Psoas muscle (tissue), 7 donors: ENCODE measurements at regions not wholly inside any gene's neighbourhood (a gene's known extent, or its start where the extent isn't known, plus 50 kb on each side); places are given as distances from the start of the nearest gene placed in this dataset.
A peak's percentile ranks its signal among the peaks of the same experiment; 100 is the strongest.

Experiments used
- ATAC-seq, 4 donors: fragments of 200-7000 bp; cut with Tn5 transposase; one replicate each; pipeline ENCODE4 v1.9.1; 2020; ENCODE audit warnings: moderate library complexity in 3 of 4, mild to moderate bottlenecking in 2 of 4
- DNase-seq, 2 donors: peaks; one replicate each; pipeline ENCODE4 v3.0.0-alpha.2; 2020
- H3K27ac ChIP-seq: fragments of 200-600 bp; one replicate; pipeline ENCODE4 v1.8.0; 2022
- H3K27me3 ChIP-seq, 3 donors: fragments of 200-600 bp in 1 of 3; one replicate each; pipeline versions ENCODE4 v1.6.1 to v1.8.0; 2013 to 2022; ENCODE audit warnings: low read length in 2 of 3, mild to moderate bottlenecking in 2 of 3, moderate library complexity in 1 of 3; ENCODE audit not compliant: insufficient read depth in 3 of 3
- H3K36me3 ChIP-seq, 2 donors: fragments of 200-600 bp in 1 of 2; one replicate each; pipeline versions ENCODE4 v1.6.1 to v1.8.0; 2013 to 2022; ENCODE audit warnings: low read depth in 1 of 2, mild to moderate bottlenecking in 1 of 2, moderate library complexity in 1 of 2; ENCODE audit not compliant: insufficient read depth in 1 of 2
- H3K4me1 ChIP-seq: fragments of 200-600 bp; one replicate; pipeline ENCODE4 v1.8.0; 2022
- H3K4me3 ChIP-seq: fragments of 200-600 bp; one replicate; pipeline ENCODE4 v1.8.0; 2022; ENCODE audit warnings: mild to moderate bottlenecking
- H3K9me3 ChIP-seq: fragments of 200-600 bp; one replicate; pipeline ENCODE4 v1.8.0; 2022
- CTCF ChIP-seq: fragments of 200-600 bp; IDR thresholded peaks from one replicate; pipeline ENCODE4 v1.8.0; 2022; ENCODE audit warnings: antibody characterized with exemption
- WGBS, 3 donors: extraction: QIAGEN DNeasy Blood & Tissue Kit; methylation state at CpG; one replicate each; pipeline versions ENCODE4 v1.1.6 to v1.1.7; 2013; 5-methylcytosine and 5-hydroxymethylcytosine counted together
- intact Hi-C, 2 donors: fragments of 100-400 bp; cut with DNase I; formaldehyde crosslinking; loops; one replicate each; pipeline versions ENCODE4 v1.11.0 to v1.14.2; 2022
- donor health status: healthy with polysubstance abuse.
- donor health status: DM: no; HTN: no; CAD: no; lungs with moderate emphysema.
- donor health status: Bipolar disorder and iron deficiency.
- donor health status: healthy.
- donor health status: DM: yes; HTN: yes; CAD: no.
- donor health status: DM: no; HTN: no; CAD: no.
- donor health status: DM: yes; HTN: yes; CAD: no.

GRCh38 chr1:184199438-184200085, 148.0 kb downstream of the TSEN15 start:
- intact Hi-C loops = no loop called here
- no peak overlapping the region for H3K4me3 ChIP-seq
- H3K27ac ChIP-seq = no peak overlapping the region
- no peak for TF ChIP-seq CTCF
- no peaks in the 10 kb centered on the region for H3K4me1 ChIP-seq
- H3K9me3 ChIP-seq = no peaks in the 10 kb centered on the region
- no peaks in the 10 kb centered on the region for H3K27me3 ChIP-seq
- no peaks in the 10 kb centered on the region for H3K36me3 ChIP-seq
- ATAC-seq (no peak), DNase-seq (no peak)
- WGBS, 3 donors = 52 to 56% (median 53%) methylated on average over 4 of the region's 4 CpGs

- intact Hi-C loops = no loop called here
- Histone ChIP-seq H3K36me3 (no peaks in the 10 kb centered on the region), H3K4me3 (no peak overlapping the region), H3K27ac (no peak overlapping the region), H3K4me1 (no peaks in the 10 kb centered on the region), H3K27me3 (no peaks in the 10 kb centered on the region), H3K9me3 (no peaks in the 10 kb centered on the region)
- no peak for TF ChIP-seq CTCF
- WGBS, 3 donors = 58 to 65% (median 60%) methylated on average over 2 of the region's 2 CpGs
- DNase-seq (no peak), ATAC-seq (no peak)
Measured at GRCh38 chr1:184208622-184209021, 157.1 kb downstream of the TSEN15 start.

- intact Hi-C loops = loop anchor here in 1 of 2 donors (10.0 kb wide), 1 partner anchor 265 kb away; no protein-coding TSS in a partner anchor
- H3K27me3 ChIP-seq = no peaks in the 10 kb centered on the region
- no peaks in the 10 kb centered on the region for H3K4me1 ChIP-seq
- no peak for DNase-seq
- ATAC-seq = peak; percentile 40 to 55 (median 48)
- 25 to 62% (median 59%) methylated on average over 2 of the region's 2 CpGs for WGBS, 3 donors
- no peak for TF ChIP-seq CTCF
- no peak overlapping the region for H3K27ac ChIP-seq
- H3K36me3 ChIP-seq = no peaks in the 10 kb centered on the region
- no peaks in the 10 kb centered on the region for H3K9me3 ChIP-seq
- H3K4me3 ChIP-seq = no peak overlapping the region
Measured at GRCh38 chr1:184210031-184210430, 158.5 kb downstream of the TSEN15 start.

GRCh38 chr1:184210862-184211261, 159.3 kb downstream of the TSEN15 start:
- TF ChIP-seq CTCF = no peak
- DNase-seq (no peak), ATAC-seq (no peak)
- no peaks in the 10 kb centered on the region for H3K9me3 ChIP-seq
- H3K36me3 ChIP-seq = no peaks in the 10 kb centered on the region
- intact Hi-C loops = loop anchor here in 1 of 2 donors (10.0 kb wide), 1 partner anchor 266 kb away; no protein-coding TSS in a partner anchor
- 83 to 86% (median 84%) methylated on average over 6 of the region's 6 CpGs for WGBS, 3 donors
- H3K27ac ChIP-seq = no peak overlapping the region
- H3K4me1 ChIP-seq = no peaks in the 10 kb centered on the region
- H3K27me3 ChIP-seq = no peaks in the 10 kb centered on the region
- H3K4me3 ChIP-seq = no peak overlapping the region
